ENCODE measurements at regions not wholly inside any gene's neighbourhood (a gene's known extent, or its start where the extent isn't known, plus 50 kb on each side); places are given as distances from the start of the nearest gene placed in this dataset.

DNA sequence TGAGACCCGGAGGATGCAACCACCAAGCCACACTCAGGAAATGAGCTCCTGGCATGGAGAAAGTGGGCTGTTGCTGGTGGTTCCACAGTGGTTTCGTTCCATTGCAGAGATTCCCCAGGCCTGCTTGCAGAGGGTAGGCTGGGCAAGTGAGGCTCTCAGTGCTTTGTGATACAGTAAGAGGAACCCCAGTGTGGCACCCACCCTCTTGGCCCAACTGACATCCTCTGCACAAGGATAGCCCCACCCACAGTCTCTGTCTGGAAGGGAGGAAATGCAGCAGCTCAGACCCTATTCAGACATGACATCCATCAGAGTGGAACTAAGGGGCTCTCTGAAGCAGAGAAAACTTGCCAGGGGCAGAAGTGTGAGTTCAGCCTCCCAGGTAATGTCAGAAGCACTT lies 69.6 kb upstream of the FSTL4 start:
- ChIA-PET POLR2A (no interaction called here), CTCF (no interaction called here)

DNA sequence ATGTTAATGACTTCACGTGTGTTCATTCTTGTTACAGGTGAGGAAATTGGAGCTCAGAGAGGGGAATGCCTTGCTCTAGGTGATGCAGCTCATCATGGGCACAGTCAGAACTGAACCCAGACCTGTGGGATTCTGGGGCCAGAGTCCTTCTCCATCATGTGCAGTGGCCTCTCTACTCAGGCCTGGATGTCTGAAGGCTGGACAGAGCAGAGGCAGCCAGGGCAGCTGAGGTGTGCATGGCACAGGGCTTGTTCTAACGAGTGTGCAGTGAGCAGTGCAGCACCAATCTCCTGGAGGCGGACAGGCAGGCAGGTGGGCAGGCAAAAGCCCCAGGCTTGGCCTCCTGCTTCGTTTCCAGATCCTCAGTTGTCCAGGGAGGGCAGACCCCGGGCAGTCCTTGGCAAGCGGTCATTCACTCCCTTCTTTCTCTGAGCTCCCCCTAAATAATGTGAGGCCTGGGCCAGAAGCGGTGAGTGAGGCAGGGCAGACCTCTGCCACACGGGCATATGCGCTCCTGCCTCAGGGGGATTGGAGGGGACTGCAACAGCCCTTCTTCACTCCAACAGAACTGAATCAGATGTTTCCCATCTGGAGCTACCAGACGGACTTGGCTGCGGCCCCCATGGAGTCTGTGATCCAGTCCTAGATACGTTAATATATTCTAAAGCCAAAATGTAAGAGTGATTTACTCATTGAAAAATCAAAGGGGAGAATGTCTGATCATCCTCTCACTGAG lies 68.7 kb upstream of the FSTL4 start:
- ChIA-PET POLR2A (no interaction called here), CTCF (no interaction called here)

DNA sequence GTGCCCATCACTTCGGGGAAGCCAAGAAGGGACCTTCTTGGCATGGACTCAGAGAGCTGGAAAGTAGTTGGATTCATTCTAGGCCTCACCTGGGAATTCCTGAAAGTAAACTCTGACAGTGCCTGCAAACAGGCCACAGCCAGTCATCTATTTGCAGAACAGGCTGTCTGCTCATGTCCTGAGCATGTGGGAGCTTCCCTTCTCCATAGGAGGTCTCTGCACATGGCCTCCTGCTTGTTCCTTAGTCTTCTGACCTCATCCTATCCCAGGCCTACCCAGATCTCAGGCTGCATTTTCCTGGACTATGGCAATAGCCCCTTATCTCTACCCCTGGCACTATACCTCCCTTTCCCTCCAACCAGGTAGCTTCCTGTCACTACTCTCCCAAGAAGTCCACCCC lies 67.2 kb upstream of the FSTL4 start:
- ChIA-PET POLR2A (no interaction called here), CTCF (no interaction called here)

DNA sequence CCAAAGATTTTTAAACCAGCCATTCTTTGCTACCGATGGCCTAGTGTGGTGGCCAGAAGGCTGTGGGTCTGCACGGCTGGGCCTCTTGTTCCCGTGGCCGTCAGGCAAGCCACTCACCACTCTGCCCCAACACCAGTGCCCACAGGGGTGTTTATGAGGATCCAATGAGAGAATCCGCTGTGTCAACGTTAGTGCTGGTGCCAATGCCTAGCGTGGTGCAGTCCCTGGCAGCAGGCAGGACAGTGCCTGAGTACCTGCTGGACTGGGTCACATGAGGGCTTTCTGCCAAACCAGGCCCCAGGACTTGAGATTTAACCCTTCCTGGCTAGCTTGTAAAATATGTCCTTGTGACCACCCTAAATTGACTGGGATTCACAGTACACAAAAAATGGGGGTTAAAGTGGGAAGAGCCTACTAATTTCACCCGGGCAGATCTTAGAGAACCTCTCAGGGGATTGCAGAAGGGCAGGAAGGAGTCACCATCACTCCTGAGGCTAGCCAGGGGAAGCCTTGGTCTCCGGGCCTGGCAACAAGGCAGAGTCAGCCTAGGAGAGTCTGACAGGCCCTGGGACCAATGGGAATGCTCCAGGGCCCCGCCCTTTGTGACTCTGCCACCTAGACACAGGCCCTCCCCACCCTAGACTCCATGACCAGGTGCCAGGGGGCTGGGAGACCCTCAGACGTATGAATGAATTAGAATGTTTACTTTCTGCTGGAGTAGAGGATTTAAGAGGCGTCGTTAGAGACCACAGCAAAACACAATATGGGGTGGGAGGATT lies 63.2 kb upstream of the FSTL4 start:
- POLR2A ChIA-PET = no interaction called here

DNA sequence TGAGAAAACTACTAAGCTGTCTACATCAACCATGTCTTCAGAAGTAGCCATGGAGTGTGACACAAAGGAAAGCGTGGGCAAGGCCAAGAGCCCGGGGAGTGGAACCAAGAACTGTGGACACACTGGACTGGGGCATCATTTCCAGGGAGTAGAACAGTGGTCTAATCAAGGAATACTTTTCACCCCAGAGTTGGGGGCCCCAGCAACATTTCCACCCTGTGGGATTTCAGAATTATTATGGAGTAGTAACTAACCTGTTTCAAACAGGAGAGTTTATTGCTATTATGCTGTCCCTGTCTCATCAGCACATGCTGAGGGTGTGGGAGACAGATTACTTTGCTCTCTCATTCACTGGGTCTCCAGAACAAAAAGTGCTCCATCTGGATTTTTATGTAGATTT lies 58.0 kb upstream of the FSTL4 start:
- ChIA-PET POLR2A (no interaction called here), CTCF (no interaction called here)

More for the DNA sequence above, 63.2 kb upstream of the FSTL4 start:
- CTCF ChIA-PET = no interaction called here

DNA sequence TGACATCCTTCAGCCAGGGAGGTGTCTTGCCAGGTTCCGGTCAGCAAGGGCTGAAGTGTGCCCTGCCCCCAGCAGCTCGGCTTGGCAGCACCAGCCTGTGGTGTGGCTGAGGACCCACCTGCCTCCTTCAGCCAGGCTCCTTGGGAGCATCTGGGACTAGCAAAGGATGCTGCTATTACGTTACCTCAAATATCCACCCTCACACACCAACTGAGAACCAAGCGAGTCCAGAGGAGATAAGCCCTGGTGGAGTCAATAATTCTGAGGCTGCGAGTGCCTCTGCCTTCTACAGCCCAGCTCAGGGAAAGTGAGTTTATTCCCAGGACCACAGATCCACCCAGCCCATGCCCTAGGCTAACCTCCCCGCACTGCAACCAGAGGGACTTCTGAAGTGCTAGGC lies 57.1 kb upstream of the FSTL4 start:
- POLR2A ChIA-PET = no interaction called here
- CTCF ChIA-PET = no interaction called here

DNA sequence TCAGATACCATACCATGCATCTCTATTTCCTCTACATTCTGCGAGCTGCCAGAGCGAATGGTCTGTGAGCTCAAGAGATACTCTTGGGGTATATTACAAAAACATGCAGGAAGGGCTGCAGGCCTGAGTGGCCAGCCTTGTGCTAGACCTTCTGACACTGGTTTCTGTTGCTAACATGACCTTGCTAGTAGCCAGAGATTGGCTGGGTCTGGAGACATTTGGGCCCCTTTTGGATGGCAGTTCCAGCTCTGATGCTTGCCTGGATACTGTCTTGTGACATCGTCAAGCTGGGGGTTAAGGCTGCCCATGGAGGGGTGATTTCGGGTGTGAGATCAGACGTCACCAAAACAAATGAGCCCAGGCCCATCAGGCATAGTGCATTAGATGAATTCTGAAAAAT lies 56.1 kb upstream of the FSTL4 start:
- CTCF ChIA-PET = no interaction called here
- POLR2A ChIA-PET = no interaction called here

DNA sequence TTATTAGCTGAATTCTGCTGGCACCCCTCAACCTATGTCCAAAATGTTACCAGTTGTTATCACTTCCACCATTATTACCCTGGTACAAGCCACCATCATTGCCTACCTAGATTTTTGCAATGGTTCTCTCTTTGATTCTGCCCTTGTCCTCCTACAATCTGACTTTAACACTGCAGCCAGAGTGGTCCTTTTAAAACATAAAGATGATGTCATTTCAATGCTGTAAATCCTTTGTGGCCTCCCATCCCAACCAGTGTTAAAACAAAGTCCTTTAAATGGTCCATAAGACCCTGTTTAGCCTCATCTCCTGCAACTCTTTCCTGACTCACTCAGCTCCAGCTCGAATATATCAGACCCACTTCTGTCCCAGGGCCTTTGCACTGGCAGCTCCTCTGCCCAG lies 54.9 kb upstream of the FSTL4 start:
- CTCF ChIA-PET = no interaction called here
- POLR2A ChIA-PET = no interaction called here

DNA sequence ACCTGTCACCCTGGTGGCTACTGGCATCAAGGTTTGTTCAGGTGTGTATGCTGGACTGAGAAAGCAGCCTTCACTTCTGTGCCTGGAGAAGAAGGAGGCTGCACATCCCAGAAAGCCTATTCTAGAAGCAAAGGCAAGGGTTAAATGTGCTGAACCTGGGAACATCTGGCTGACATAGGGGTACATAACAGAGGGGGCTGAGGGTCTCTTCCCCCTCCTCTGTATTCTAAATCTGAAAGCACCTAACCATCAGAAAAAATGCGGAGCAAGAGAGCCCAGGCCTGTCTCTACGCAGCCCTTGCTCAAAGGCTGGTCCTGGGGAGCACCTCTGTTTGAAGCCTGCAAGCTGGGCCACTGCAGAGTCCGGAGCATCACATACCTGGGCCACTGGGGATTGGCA lies 53.2 kb upstream of the FSTL4 start:
- POLR2A ChIA-PET = no interaction called here
- CTCF ChIA-PET = no interaction called here

DNA sequence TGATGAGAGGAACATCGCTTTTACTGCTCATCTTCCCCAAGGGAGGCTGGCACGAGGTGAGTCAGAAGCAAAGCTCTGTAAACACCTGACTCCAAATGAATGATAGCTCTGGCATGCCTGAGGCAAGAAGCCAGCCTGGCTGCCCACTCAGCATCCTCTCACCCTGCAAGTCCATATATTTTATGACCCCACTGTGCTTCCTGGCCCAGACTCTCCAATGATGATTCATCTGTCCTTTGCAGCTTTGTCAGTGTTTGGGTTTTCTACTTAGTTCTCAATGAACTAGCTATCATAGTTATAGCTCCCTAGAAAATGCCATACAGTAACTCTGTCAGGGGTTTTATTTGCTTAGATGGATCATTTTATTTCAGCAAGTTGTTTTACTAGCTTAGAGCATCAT lies 52.1 kb upstream of the FSTL4 start:
- ChIA-PET CTCF (no interaction called here), POLR2A (interaction anchor here (0.5 kb wide), 1 partner anchor 341 kb away, joined by 3 read pairs; no protein-coding TSS in a partner anchor)

DNA sequence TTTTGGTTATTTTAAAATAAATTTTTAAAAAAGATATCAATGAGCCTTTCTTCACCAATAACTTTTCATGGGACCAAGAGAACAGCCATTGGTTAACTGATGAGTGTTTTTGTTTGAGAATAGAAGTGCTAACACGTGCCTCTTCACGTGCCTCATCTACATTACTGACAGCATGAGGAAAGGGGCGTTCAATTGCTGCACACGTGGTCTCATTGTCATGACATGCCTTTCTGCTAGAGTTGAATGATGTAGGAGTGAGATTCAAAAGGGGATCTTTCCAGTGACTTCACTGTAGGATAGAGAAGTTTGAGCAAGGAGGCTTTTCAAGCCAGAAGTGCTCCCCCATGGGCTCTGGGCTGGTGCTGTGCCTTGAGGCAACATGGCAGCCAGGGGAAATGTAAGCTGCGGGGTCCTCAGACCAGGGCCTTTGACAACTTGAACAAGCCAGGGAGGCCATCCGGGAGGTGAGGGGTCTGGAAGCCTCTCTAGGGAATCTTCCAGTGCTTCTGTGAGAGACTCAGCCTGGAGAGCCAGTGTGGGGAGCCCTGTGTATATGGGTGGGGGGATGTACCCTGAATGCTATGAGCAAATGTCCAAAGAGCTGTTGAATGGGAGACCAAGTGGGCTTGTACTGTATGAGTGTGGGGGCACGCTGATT lies 51.2 kb upstream of the FSTL4 start:
- POLR2A ChIA-PET = no interaction called here
- CTCF ChIA-PET = no interaction called here

DNA sequence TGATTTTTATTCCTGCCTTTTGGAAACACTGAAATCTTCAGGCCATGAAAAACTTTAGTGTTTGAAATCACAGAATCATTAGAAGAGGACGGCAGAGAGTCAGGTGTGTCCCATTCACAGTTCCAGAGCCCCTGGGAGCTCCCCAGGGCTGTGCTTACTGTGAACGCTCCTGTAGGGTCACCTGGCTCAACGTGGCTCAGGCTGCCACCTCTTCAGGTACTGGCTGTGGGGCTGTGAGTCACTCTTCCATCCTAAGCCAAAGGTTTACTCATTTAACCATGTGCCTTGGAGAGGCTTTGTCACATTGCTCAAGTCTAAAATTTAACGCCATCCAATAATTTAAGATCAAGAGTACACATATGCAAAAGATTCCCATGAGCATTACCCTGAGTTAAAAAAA lies 50.2 kb upstream of the FSTL4 start:
- ChIA-PET CTCF (no interaction called here), POLR2A (no interaction called here)

Data from activated CD8-positive, alpha-beta memory T cell treated with anti-CD3 and anti-CD28 coated beads for 36 hours (primary cell).